ENCODE measurements at regions not wholly inside any gene's neighbourhood (a gene's known extent, or its start where the extent isn't known, plus 50 kb on each side); places are given as distances from the start of the nearest gene placed in this dataset.
"Not testable (repeated sequence)": the region's sequence is repeated elsewhere in the genome, so short reads cannot be mapped to it uniquely, and the experiment has no call there.

DNA sequence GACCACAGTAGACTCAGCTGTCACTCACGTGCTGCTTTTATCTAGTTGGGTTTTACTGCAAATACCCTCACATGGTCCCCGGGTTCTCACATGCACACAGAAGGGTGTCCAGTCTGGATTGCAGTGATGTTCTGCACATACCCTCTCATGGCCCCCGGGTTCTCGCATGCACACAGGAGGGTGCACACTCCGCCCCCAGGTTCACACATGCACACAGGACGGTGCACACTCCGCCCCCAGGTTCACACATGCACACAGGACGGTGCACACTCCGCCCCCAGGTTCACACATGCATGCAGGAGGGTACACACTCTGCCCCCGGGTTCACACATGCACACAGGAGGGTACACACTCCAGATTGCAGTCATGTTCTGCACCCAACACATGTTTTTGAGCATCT lies 224.3 kb downstream of the ERMARD start:
- H3K27ac ChIP-seq = no peak overlapping the region
- H3K27me3 ChIP-seq (replicated peaks) = no peaks in the 10 kb centered on the region
- no peaks in the 10 kb centered on the region for H3K4me1 ChIP-seq (replicated peaks)
- no peaks in the 10 kb centered on the region for H3K36me3 ChIP-seq
- H3K9me3 ChIP-seq (replicated peaks) = peaks cover 4% of the 10 kb centered on the region
- no peak for DNase-seq (ENCODE audit: low read depth in 1 of 2, low spot score in 2 of 2)
- no peak overlapping the region for H3K4me3 ChIP-seq

- peaks cover 4% of the 10 kb centered on the region for H3K9me3 ChIP-seq (replicated peaks)
- no peak overlapping the region for H3K27ac ChIP-seq
- no peak overlapping the region for H3K4me3 ChIP-seq
- no peaks in the 10 kb centered on the region for H3K36me3 ChIP-seq
- H3K4me1 ChIP-seq (replicated peaks) = no peaks in the 10 kb centered on the region
- H3K27me3 ChIP-seq (replicated peaks) = no peaks in the 10 kb centered on the region
- DNase-seq (ENCODE audit: low read depth in 1 of 2, low spot score in 2 of 2) = no peak
Measured at GRCh38 chr6:169975286-169975685, 223.9 kb downstream of the ERMARD start.

- Histone ChIP-seq H3K9me3 (replicated peaks) (peaks cover 4% of the 10 kb centered on the region), H3K4me1 (replicated peaks) (no peaks in the 10 kb centered on the region), H3K36me3 (no peaks in the 10 kb centered on the region), H3K27ac (no peak overlapping the region), H3K4me3 (no peak overlapping the region), H3K27me3 (replicated peaks) (no peaks in the 10 kb centered on the region)
- DNase-seq (ENCODE audit: low read depth in 1 of 2, low spot score in 2 of 2) = no peak
Measured at GRCh38 chr6:169974663-169975062, 223.2 kb downstream of the ERMARD start.

GRCh38 chr6:169973588-169974467 lies 222.4 kb downstream of the ERMARD start:
- H3K9me3 ChIP-seq (replicated peaks); H3K27me3 ChIP-seq (replicated peaks); H3K4me1 ChIP-seq (replicated peaks); DNase-seq (ENCODE audit: low read depth in 1 of 2, low spot score in 2 of 2); H3K36me3 ChIP-seq; H3K27ac ChIP-seq; H3K4me3 ChIP-seq: not testable (repeated sequence)

DNA sequence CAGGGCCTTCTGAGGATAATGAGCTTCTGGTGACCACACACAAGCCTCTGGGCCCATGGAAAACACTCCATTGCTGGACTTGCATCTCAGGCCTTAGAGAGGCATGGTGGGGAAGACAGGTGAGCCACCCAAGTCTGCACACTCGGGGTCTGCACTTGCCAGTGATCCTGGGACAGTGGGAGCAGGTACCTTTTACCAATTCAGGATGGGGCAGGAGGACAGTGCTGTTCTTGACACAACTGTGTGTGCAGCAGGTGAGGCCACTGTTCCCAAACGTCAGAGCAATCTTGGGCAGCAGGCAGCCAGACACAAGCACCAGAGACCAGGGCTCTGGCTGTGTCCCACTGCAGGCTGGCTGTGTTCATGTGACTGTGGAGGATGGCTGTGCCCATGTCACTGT lies 221.3 kb downstream of the ERMARD start:
- H3K36me3 ChIP-seq = no peaks in the 10 kb centered on the region
- peaks cover 4% of the 10 kb centered on the region for H3K9me3 ChIP-seq (replicated peaks)
- no peaks in the 10 kb centered on the region for H3K4me1 ChIP-seq (replicated peaks)
- DNase-seq (ENCODE audit: low read depth in 1 of 2, low spot score in 2 of 2) = peak in 1 of 2 experiments; percentile 26
- no peak overlapping the region for H3K27ac ChIP-seq
- H3K4me3 ChIP-seq = no peak overlapping the region
- H3K27me3 ChIP-seq (replicated peaks) = no peaks in the 10 kb centered on the region

GRCh38 chr6:169972101-169972651 lies 220.8 kb downstream of the ERMARD start:
- Histone ChIP-seq H3K4me3 (no peak overlapping the region), H3K9me3 (replicated peaks) (peaks cover 4% of the 10 kb centered on the region), H3K4me1 (replicated peaks) (no peaks in the 10 kb centered on the region), H3K27me3 (replicated peaks) (no peaks in the 10 kb centered on the region), H3K36me3 (no peaks in the 10 kb centered on the region), H3K27ac (no peak overlapping the region)
- peak in 1 of 2 experiments; percentile 21 for DNase-seq (ENCODE audit: low read depth in 1 of 2, low spot score in 2 of 2)

DNA sequence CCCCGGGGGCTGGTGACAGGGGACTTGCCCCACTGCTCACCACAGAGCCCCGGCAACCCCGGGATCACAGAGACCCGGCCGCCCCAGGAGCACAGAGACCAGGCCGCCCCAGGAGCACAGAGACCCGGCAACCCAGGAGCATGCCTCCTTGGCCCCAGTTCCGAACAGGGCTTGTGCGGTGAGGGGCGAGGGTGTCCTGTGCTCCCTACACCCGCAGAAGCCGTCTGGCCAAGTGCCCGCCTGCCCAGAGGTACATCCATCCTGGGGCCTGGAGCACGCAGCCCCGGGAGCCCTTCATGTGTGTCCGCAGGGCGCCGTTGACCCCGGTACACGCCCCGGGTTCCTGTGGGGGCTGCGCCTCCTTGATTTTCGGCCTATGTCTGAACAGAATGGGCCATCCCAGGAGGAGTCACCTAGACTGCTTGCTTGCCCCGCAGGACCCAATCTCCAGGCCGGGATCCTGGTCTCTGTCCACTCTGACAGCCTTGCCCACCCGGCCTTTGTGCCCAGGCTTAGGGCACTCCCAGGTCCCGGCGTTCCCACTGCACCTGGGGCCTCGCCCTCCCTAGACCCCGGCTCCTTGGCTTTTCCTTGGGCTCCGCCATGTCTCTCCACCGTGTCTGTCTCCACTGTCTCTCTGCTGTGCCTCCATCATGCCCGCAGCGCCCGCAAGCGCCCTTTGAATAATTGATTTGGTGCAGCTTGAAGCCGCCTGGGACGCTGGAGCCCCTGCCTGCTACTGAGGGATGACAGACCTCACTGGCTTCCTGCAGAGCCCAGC lies 219.8 kb downstream of the ERMARD start:
- Histone ChIP-seq H3K27ac (no peak overlapping the region), H3K9me3 (replicated peaks) (peaks cover 4% of the 10 kb centered on the region), H3K27me3 (replicated peaks) (no peaks in the 10 kb centered on the region), H3K36me3 (no peaks in the 10 kb centered on the region), H3K4me3 (no peak overlapping the region), H3K4me1 (replicated peaks) (no peaks in the 10 kb centered on the region)
- peak in 1 of 2 experiments; percentile 42 for DNase-seq (ENCODE audit: low read depth in 1 of 2, low spot score in 2 of 2)

DNA sequence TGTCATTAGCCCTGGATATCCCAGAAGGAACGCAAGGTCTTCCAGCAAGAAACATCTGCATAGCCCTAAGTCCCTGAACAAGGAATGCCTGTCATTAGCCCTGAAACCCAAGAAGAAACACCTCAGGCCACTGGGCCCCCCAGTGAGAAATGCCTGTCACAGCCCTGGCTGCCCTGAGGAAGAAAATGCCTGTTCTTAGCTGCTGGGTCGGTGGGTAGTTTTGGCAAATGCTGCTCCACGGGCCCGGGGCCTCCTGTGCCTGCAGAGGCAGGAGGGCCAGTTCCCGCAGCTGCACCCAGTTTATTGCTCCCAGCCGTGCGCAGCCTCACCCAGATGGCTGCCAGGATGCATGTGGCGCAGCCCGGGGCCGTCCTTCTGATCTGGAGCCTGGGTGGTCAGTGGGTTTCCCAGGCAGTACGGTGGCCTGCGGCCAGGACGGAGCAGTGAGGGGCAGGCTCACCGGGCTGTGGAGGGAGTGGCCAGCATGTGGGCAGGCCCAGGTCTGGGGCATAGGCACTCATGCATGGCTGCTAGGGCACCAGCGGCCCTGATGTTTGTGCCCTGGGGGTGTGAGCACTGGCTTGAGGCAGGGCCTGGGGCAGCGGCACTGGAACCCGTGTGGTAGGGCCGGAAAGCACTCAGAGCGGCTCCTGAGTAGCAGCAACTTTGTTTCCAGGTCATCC lies 219.0 kb downstream of the ERMARD start:
- H3K4me3 ChIP-seq = no peak overlapping the region
- H3K27ac ChIP-seq = no peak overlapping the region
- peaks cover 4% of the 10 kb centered on the region for H3K9me3 ChIP-seq (replicated peaks)
- no peaks in the 10 kb centered on the region for H3K36me3 ChIP-seq
- no peaks in the 10 kb centered on the region for H3K4me1 ChIP-seq (replicated peaks)
- no peaks in the 10 kb centered on the region for H3K27me3 ChIP-seq (replicated peaks)
- peak in 1 of 2 experiments; percentile 33 for DNase-seq (ENCODE audit: low read depth in 1 of 2, low spot score in 2 of 2)

GRCh38 chr6:169969372-169970099 lies 218.1 kb downstream of the ERMARD start:
- H3K27ac ChIP-seq = no peak overlapping the region
- peak in 1 of 2 experiments; percentile 31 for DNase-seq (ENCODE audit: low read depth in 1 of 2, low spot score in 2 of 2)
- no peaks in the 10 kb centered on the region for H3K36me3 ChIP-seq
- no peaks in the 10 kb centered on the region for H3K27me3 ChIP-seq (replicated peaks)
- H3K4me3 ChIP-seq = no peak overlapping the region
- H3K9me3 ChIP-seq (replicated peaks) = peaks cover 4% of the 10 kb centered on the region; the same call in 1 of the 2 replicates
- no peaks in the 10 kb centered on the region for H3K4me1 ChIP-seq (replicated peaks)

DNA sequence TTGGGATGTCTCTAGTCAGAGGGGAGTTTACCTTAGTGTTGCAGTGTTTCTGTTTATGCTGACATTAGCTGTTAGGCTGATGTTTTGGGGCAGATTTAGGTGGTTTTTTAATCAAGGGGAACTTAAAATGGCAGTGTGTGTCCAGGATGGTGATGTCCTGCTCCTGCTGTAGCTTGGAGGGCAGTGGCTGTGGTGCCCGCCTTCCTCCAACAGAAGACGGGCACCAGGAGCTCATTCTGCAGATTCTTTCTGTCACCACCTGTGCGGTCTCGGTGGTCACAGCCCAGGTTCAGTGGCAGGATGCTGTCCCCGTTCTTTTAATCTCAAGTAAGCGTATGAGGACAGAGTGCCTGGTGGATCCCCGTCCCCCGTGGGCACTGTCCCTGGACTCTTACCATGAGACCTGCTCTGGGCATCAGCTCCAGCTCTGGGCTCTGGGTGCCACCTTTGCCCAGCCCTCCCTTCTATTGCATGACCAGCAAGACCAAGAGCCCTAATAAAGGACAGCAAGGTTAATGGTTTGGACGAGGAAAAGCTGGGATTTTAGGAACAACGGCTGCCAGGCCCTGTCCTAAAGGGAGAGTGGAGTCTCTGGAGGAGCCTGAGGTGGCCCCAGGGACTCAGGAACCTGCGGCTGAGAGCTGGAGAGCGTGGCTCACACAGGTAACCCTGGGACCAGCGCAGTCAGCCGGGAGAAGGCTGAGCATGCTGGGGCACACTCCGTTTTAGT lies 217.3 kb downstream of the ERMARD start:
- Histone ChIP-seq H3K4me3 (no peak overlapping the region), H3K9me3 (replicated peaks) (no peaks in the 10 kb centered on the region; the same call in 1 of the 2 replicates), H3K27ac (no peak overlapping the region), H3K36me3 (no peaks in the 10 kb centered on the region), H3K4me1 (replicated peaks) (no peaks in the 10 kb centered on the region), H3K27me3 (replicated peaks) (no peaks in the 10 kb centered on the region)
- DNase-seq (ENCODE audit: low read depth in 1 of 2, low spot score in 2 of 2) = peak in 1 of 2 experiments; percentile 25

DNA sequence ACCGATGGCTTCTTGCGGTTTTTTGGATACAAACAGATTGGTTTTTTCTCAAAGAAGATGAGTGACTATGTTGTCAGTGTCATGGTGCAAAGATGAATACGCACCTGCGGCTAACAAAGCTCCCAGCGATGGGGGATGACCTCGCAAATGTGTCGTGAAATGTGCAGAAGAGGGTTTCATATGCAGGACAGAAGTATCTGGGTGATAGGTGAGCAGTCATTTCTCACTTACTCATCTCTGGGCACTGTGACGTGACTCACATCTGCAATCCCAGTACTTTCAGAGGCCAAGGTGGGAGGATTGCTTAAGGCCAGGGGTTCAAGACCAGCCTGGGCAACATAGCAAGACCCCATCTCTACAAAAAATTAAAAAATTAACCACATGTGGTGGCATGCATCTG lies 216.3 kb downstream of the ERMARD start:
- no peak overlapping the region for H3K4me3 ChIP-seq
- H3K27me3 ChIP-seq (replicated peaks) = no peaks in the 10 kb centered on the region
- H3K27ac ChIP-seq = no peak overlapping the region
- H3K9me3 ChIP-seq (replicated peaks) = no peaks in the 10 kb centered on the region; the same call in 1 of the 2 replicates
- no peak for DNase-seq (ENCODE audit: low read depth in 1 of 2, low spot score in 2 of 2)
- H3K36me3 ChIP-seq = no peaks in the 10 kb centered on the region
- H3K4me1 ChIP-seq (replicated peaks) = no peaks in the 10 kb centered on the region

DNA sequence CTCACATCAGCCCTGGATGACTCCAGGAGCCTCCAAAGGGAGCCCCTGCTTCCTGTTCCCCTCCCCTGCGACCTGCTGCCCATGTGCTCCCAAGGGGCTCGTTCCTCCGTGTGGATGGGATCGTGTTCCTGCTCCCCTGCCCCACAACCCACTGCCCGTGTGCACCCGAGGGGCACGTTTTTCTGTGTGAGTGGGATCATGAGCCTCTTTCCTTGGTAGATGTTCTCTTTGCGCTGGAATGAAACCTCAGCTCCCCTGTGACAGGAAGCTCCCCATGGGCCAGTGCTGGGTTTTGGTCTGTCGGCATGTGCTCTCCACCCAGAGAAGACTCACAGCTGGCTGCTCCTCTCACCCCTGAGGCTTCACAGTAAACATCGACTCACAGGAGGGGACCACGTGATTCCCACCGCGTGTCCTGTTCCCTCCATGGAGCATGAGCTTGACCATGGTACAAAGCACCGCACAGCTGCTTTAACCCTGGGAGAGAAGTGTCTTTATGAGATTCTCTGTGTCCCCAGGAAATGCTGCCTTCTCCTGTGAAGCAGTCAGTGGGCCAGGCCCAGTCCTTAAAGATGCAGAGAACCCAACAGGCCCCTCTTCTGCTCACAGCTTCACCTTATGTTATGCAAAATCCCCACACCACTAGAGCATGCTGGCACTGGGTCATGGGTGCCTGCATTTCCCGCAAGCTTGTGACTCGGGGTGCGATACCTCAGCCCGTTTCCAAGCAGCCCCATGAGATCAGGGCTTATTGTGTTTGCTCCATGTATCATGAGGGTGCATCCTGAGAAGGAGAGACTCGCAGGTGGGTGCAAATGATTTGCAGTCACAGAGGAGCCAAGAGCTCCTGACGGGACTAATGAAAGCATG lies 215.1 kb downstream of the ERMARD start:
- Histone ChIP-seq H3K4me1 (replicated peaks) (no peaks in the 10 kb centered on the region), H3K4me3 (no peak overlapping the region), H3K9me3 (replicated peaks) (peaks cover 6% of the 10 kb centered on the region; the same call in 1 of the 2 replicates), H3K27ac (no peak overlapping the region), H3K36me3 (no peaks in the 10 kb centered on the region), H3K27me3 (replicated peaks) (no peaks in the 10 kb centered on the region)
- DNase-seq (ENCODE audit: low read depth in 1 of 2, low spot score in 2 of 2) = peak in 1 of 2 experiments; percentile 31
